Tibial artery (tissue), 4 donors: ENCODE measurements at regions not wholly inside any gene's neighbourhood (a gene's known extent, or its start where the extent isn't known, plus 50 kb on each side); places are given as distances from the start of the nearest gene placed in this dataset.

Experiments used
- DNase-seq, 2 donors: peaks; one replicate each; pipeline ENCODE4 v3.0.0-alpha.2; 2019
- H3K27ac ChIP-seq, 2 donors: fragments of 200-600 bp; sonication (generic) in 1 of 2; 1 replicate in 1 of 2; 2 replicates in 1 of 2; pipeline ENCODE4 v1.5.1; 2018 to 2019; ENCODE audit warnings: mild to moderate bottlenecking in 1 of 2
- H3K27me3 ChIP-seq, 2 donors: fragments of 200-600 bp; sonication (generic) in 1 of 2; one replicate each; pipeline versions ENCODE4 v1.5.1 to v1.6.0; 2016 to 2019
- H3K36me3 ChIP-seq, 3 donors: fragments of 200-600 bp; sonication (generic) in 2 of 3; one replicate each; pipeline ENCODE4 v1.5.1; 2016 to 2019; ENCODE audit warnings: mild to moderate bottlenecking in 2 of 3
- H3K4me1 ChIP-seq, 4 donors: fragments of 200-600 bp; sonication (generic) in 2 of 4; 1 replicate in 3 of 4; 2 replicates in 1 of 4; pipeline ENCODE4 v1.5.1; 2016 to 2019
- H3K4me3 ChIP-seq, 2 donors: fragments of 200-600 bp; sonication (generic) in 1 of 2; 1 replicate in 1 of 2; 2 replicates in 1 of 2; pipeline ENCODE4 v1.5.1; 2018 to 2019; ENCODE audit warnings: mild to moderate bottlenecking in 2 of 2
- H3K9me3 ChIP-seq, 3 donors: fragments of 200-600 bp; sonication (generic) in 1 of 3; one replicate each; pipeline ENCODE4 v1.5.1; 2016 to 2019
- intact Hi-C: fragments of 100-400 bp; cut with DNase I; formaldehyde crosslinking; loops from one replicate; pipeline ENCODE4 v1.15.0; 2023; ENCODE audit warnings: low total_unique reads
- TF ChIP-seq, protein P1 (sequence below), 2 experiments: fragments of 200-600 bp in 1 of 2; fragments of 450-650 bp in 1 of 2; IDR thresholded peaks; one replicate each; pipeline ENCODE4 v1.5.1; 2017 to 2019; ENCODE audit warnings: antibody characterized with exemption in 2 of 2, mild to moderate bottlenecking in 1 of 2, moderate library complexity in 1 of 2

DNA sequence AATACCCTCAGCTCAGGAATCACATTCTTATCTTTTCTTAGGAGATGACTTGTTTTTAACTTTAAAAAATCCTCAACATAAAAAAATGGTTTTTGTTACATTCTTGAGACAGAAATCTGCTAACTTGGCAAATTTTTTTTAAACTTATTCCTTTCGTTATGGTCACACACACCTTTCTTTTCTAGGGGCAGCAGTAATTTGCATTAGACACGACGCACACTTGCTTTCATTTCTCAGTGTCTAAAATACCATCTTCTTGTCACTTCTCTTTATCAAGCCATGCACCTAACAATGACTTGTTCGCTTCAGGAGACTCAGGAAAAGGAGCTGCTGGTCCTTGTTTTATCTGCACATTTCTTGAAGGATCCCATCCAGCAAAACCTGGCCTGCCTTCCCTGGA lies 112.6 kb upstream of the TBL1X start:
- Histone ChIP-seq H3K4me3 (no peak overlapping the region), H3K4me1 (peaks cover 0 to 23% (median 1%) of the 10 kb centered on the region in 4 donors), H3K9me3 (no peaks in the 10 kb centered on the region), H3K27ac (no peak overlapping the region), H3K27me3 (no peaks in the 10 kb centered on the region), H3K36me3 (no peaks in the 10 kb centered on the region)
- TF ChIP-seq, protein P1, sequence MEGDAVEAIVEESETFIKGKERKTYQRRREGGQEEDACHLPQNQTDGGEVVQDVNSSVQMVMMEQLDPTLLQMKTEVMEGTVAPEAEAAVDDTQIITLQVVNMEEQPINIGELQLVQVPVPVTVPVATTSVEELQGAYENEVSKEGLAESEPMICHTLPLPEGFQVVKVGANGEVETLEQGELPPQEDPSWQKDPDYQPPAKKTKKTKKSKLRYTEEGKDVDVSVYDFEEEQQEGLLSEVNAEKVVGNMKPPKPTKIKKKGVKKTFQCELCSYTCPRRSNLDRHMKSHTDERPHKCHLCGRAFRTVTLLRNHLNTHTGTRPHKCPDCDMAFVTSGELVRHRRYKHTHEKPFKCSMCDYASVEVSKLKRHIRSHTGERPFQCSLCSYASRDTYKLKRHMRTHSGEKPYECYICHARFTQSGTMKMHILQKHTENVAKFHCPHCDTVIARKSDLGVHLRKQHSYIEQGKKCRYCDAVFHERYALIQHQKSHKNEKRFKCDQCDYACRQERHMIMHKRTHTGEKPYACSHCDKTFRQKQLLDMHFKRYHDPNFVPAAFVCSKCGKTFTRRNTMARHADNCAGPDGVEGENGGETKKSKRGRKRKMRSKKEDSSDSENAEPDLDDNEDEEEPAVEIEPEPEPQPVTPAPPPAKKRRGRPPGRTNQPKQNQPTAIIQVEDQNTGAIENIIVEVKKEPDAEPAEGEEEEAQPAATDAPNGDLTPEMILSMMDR (IDR thresholded peaks at IDR 0.05) = no peak
- no peak for DNase-seq
- intact Hi-C loops = no loop called here

DNA sequence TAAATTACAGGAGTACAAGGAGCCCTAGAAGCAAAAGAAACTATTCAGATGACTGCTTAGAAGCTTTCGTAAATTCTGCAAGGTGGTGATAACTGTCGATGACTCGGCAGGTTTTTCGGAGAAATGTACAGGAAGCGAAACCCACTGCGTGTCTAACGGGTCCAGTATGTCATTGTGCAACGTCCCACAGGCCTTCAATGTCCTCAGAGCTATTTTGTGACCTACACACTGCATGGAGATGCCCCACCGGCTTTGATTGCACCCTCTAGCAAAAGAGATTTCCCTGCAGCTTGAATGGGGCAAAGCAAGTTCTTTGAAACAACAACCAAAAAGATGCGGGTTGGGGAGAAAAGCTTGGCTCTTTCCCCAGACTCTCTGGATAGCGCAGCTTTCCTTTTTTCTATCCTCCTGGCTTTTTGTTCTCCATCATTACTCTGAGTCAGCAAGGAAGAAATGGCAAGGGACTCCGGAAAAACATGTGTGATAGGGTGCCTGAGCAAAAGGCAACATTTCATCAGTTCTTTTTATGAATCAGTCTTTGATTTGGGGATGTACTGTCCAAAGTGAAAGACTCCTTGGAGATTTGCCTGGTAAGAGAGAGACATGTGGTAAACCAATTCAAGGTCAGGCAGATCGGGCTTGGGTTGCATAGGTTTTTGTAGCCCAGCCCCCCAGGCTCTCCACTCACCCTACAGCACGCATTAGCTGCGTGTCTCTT lies 112.0 kb upstream of the TBL1X start:
- Histone ChIP-seq H3K27ac (no peak overlapping the region), H3K27me3 (no peaks in the 10 kb centered on the region), H3K9me3 (no peaks in the 10 kb centered on the region), H3K4me3 (no peak overlapping the region), H3K36me3 (no peaks in the 10 kb centered on the region), H3K4me1 (peaks cover 0 to 23% (median 1%) of the 10 kb centered on the region in 4 donors)
- TF ChIP-seq, protein P1 (IDR thresholded peaks at IDR 0.05) = no peak
- DNase-seq = no peak
- intact Hi-C loops = no loop called here

DNA sequence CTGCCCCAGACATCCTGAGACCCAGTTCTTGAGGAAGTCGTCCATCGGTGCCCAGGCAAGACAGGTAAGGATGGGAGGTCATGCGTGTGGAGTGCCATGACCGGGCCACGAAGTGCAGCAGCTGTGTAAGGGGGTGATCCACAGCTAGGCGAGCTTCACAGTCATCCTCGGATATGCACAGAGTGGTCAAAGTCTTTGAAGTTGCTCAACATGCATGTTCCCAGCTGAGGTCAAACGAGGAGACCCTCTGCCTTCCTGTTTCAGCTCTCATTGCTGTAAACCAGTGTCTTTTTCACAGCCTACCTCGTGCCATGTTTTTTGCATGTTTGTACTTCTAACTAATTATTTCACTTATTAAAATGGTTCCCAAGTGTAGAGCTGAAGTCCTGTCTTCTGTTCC lies 109.9 kb upstream of the TBL1X start:
- Histone ChIP-seq H3K27me3 (no peaks in the 10 kb centered on the region), H3K9me3 (no peaks in the 10 kb centered on the region), H3K4me3 (no peak overlapping the region), H3K4me1 (peaks cover 0 to 9% (median 1%) of the 10 kb centered on the region in 4 donors), H3K27ac (no peak overlapping the region), H3K36me3 (no peaks in the 10 kb centered on the region)
- intact Hi-C loops = no loop called here
- no peak for DNase-seq
- TF ChIP-seq, protein P1 (IDR thresholded peaks at IDR 0.05) = no peak

- intact Hi-C loops = no loop called here
- Histone ChIP-seq H3K27ac (no peak overlapping the region), H3K9me3 (no peaks in the 10 kb centered on the region), H3K4me1 (peaks cover 0 to 9% (median 1%) of the 10 kb centered on the region in 4 donors), H3K27me3 (no peaks in the 10 kb centered on the region), H3K4me3 (no peak overlapping the region), H3K36me3 (no peaks in the 10 kb centered on the region)
- TF ChIP-seq, protein P1 (IDR thresholded peaks at IDR 0.05) = no peak
- no peak for DNase-seq
Measured at GRCh38 chrX:9355739-9356138, 109.1 kb upstream of the TBL1X start.

DNA sequence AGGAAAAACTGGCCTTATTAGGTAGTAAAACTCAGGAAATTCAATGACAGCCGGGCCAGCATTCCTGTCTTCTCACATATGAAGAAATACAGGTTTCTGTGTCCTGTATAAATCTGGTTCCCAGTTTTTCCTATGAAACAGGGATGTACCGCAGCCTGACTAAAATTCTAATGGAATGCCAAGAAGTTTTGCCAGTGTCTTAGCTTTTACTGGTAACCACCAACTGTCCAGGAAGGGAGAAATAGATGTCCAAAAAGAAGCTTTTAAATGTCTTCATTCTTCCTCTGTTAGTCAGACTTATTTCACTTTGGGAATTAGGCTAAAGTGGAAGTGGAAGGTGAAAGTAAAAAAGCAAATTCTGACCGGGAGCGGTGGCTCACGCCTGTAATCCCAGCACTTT lies 108.0 kb upstream of the TBL1X start:
- H3K27ac ChIP-seq = no peak overlapping the region
- no peaks in the 10 kb centered on the region for H3K36me3 ChIP-seq
- H3K27me3 ChIP-seq = no peaks in the 10 kb centered on the region
- H3K4me3 ChIP-seq = no peak overlapping the region
- TF ChIP-seq, protein P1 (IDR thresholded peaks at IDR 0.05) = no peak
- no peak for DNase-seq
- H3K9me3 ChIP-seq = no peaks in the 10 kb centered on the region
- intact Hi-C loops = no loop called here
- H3K4me1 ChIP-seq = peaks cover 0 to 9% (median 1%) of the 10 kb centered on the region in 4 donors
